B cell (primary cell): ENCODE measurements at regions not wholly inside any gene's neighbourhood (a gene's known extent, or its start where the extent isn't known, plus 50 kb on each side); places are given as distances from the start of the nearest gene placed in this dataset.

ENCODE experiments used
- ATAC-seq: fragments of 200-7000 bp; cut with Tn5 transposase; one replicate; pipeline ENCODE4 v1.10.0; 2021; ENCODE audit warnings: low read depth, mild to moderate bottlenecking, moderate number of reproducible peaks, moderate library complexity
- CTCF ChIA-PET: fragments of 350-600 bp; sonication (Branson Sonifier 250); formaldehyde crosslinking; loops from one replicate; lab custom pipeline; 2021; ENCODE audit warnings: antibody characterized with exemption, inconsistent platforms; lab: Charles Lee
- POLR2A ChIA-PET: fragments of 350-600 bp; sonication (Branson Sonifier 250); formaldehyde crosslinking; loops from one replicate; lab custom pipeline; 2021; ENCODE audit warnings: antibody characterized with exemption; lab: Charles Lee
- DNase-seq: peaks from one replicate; pipeline ENCODE4 v3.0.0; 2013
- H2AFZ ChIP-seq: 2 replicates; pipeline ENCODE4 v1.6.1; 2012; ENCODE audit warnings: mild to moderate bottlenecking, low read depth, low read length; ENCODE audit not compliant: insufficient read depth, poor library complexity, severe bottlenecking
- H3K27ac ChIP-seq, 2 donors: 1 replicate in 1 of 2; 2 replicates in 1 of 2; pipeline ENCODE4 v1.5.1; 2012 to 2013; ENCODE audit warnings: low read length in 2 of 2, mild to moderate bottlenecking in 2 of 2, moderate library complexity in 1 of 2
- H3K27me3 ChIP-seq, 4 experiments: fragments of 200-600 bp in 1 of 4; sonication (generic) in 1 of 4; replicated peaks in 1 of 4; 1 replicate in 2 of 4; 2 replicates in 2 of 4; pipeline versions ENCODE4 v1.6.1 to v1.7.0; 2013 to 2016; ENCODE audit warnings: low read length in 3 of 4, mild to moderate bottlenecking in 2 of 4, mixed read lengths in 1 of 4, moderate library complexity in 1 of 4; ENCODE audit not compliant: insufficient read depth in 4 of 4, control insufficient read depth in 3 of 4; ENCODE audit errors: control extremely low read depth in 1 of 4
- H3K36me3 ChIP-seq, 2 experiments: replicated peaks in 1 of 2; 1 replicate in 1 of 2; 2 replicates in 1 of 2; pipeline versions ENCODE4 v1.6.1 to v1.7.1; 2013; ENCODE audit warnings: low read length in 1 of 2; ENCODE audit not compliant: insufficient read depth in 2 of 2, control insufficient read depth in 1 of 2; ENCODE audit errors: control extremely low read depth in 1 of 2, extremely low read depth in 1 of 2
- H3K4me1 ChIP-seq, 2 donors: fragments of 200-600 bp in 1 of 2; sonication (generic) in 1 of 2; 1 replicate in 1 of 2; 2 replicates in 1 of 2; pipeline versions ENCODE4 v1.5.1 to v1.6.1; 2013 to 2017; ENCODE audit warnings: low read length in 2 of 2; ENCODE audit not compliant: control insufficient read depth in 2 of 2, insufficient read depth in 2 of 2
- H3K4me2 ChIP-seq: replicated peaks from 2 replicates; pipeline ENCODE3; 2012; ENCODE audit warnings: mild to moderate bottlenecking, low read depth, low read length; ENCODE audit not compliant: poor library complexity, severe bottlenecking
- H3K4me3 ChIP-seq, 5 experiments: fragments of 200-600 bp in 1 of 5; sonication (generic) in 1 of 5; 1 replicate in 3 of 5; 2 replicates in 2 of 5; pipeline versions ENCODE4 v1.5.1 to v1.7.0; 2011 to 2016; ENCODE audit warnings: low read length in 4 of 5, mild to moderate bottlenecking in 4 of 5, low read depth in 2 of 5, control low read depth in 1 of 5, moderate library complexity in 1 of 5; ENCODE audit not compliant: insufficient read depth in 1 of 5; ENCODE audit errors: control extremely low read depth in 1 of 5, extremely low read depth in 1 of 5
- H3K79me2 ChIP-seq: fragments of 200-600 bp; sonication (generic); one replicate; pipeline ENCODE4 v1.6.0; 2016; ENCODE audit warnings: low read length; ENCODE audit not compliant: control insufficient read depth, insufficient read depth
- H3K9ac ChIP-seq: fragments of 200-600 bp; sonication (generic); 2 replicates; pipeline ENCODE4 v1.6.1; 2017; ENCODE audit warnings: mild to moderate bottlenecking, low read length, moderate library complexity
- H3K9me3 ChIP-seq, 3 donors: one replicate each; pipeline versions ENCODE4 v1.6.1 to v1.7.1; 2013; ENCODE audit warnings: low read length in 2 of 3; ENCODE audit not compliant: control insufficient read depth in 2 of 3, insufficient read depth in 1 of 3; ENCODE audit errors: control extremely low read depth in 1 of 3
- H4K20me1 ChIP-seq: 2 replicates; pipeline ENCODE4 v1.6.0; 2012; ENCODE audit warnings: mild to moderate bottlenecking, low read length; ENCODE audit not compliant: insufficient read depth, control insufficient read depth, poor library complexity, severe bottlenecking
- H3K27ac Mint-ChIP-seq: one replicate; pipeline ENCODE4 v1.8.0; 2021; ENCODE audit warnings: mixed read lengths
- H3K27me3 Mint-ChIP-seq: one replicate; pipeline ENCODE4 v1.8.0; 2021; ENCODE audit warnings: mixed read lengths
- H3K4me1 Mint-ChIP-seq: one replicate; pipeline ENCODE4 v1.8.0; 2021; ENCODE audit warnings: mixed read lengths
- H3K4me3 Mint-ChIP-seq: one replicate; pipeline ENCODE4 v1.8.0; 2021; ENCODE audit warnings: mixed read lengths
- H3K9me3 Mint-ChIP-seq: one replicate; pipeline ENCODE4 v1.8.0; 2022; ENCODE audit warnings: mixed read lengths; ENCODE audit not compliant: insufficient read depth
- CTCF ChIP-seq: fragments of 200-600 bp; IDR thresholded peaks from one replicate; pipeline ENCODE4 v1.8.0; 2022; ENCODE audit warnings: antibody characterized with exemption, mild to moderate bottlenecking
- EZH2 ChIP-seq: IDR thresholded peaks from 2 replicates; pipeline ENCODE4 v1.6.1; 2012; ENCODE audit warnings: borderline replicate concordance, low read depth, mild to moderate bottlenecking, moderate library complexity, low read length; ENCODE audit not compliant: insufficient read depth, poor library complexity, severe bottlenecking
- WGBS: methylation state at CpG from one replicate; pipeline ENCODE4 v1.1.5; 2013; ENCODE audit warnings: missing lambda C conversion rate; ENCODE audit not compliant: insufficient coverage; 5-methylcytosine and 5-hydroxymethylcytosine counted together
- intact Hi-C: fragments of 100-400 bp; cut with micrococcal nuclease; formaldehyde crosslinking; loops from one replicate; pipeline ENCODE4 v1.10.0; 2022

- no peak overlapping the region for H3K27ac ChIP-seq
- no peak overlapping the region for H3K4me2 ChIP-seq
- no peak overlapping the region for H3K4me3 Mint-ChIP-seq
- POLR2A ChIA-PET: no interaction called here
- no peak overlapping the region for H3K9ac ChIP-seq
- H3K4me3 ChIP-seq: no peak overlapping the region
- H3K79me2 ChIP-seq: no peaks in the 10 kb centered on the region
- no peaks in the 10 kb centered on the region for H3K4me1 Mint-ChIP-seq
- H3K27me3 Mint-ChIP-seq: no peaks in the 10 kb centered on the region
- CTCF ChIA-PET: no interaction called here
- H3K9me3 Mint-ChIP-seq: peaks cover 2% of the 10 kb centered on the region
- intact Hi-C loops: no loop called here
- ATAC-seq (no peak), DNase-seq (no peak)
- no peak overlapping the region for H2AFZ ChIP-seq
- no peaks in the 10 kb centered on the region for H3K27me3 ChIP-seq
- 82% methylated on average over 3 of the region's 4 CpGs for WGBS
- H3K27ac Mint-ChIP-seq: no peak overlapping the region
- no peaks in the 10 kb centered on the region for H3K36me3 ChIP-seq
- TF ChIP-seq CTCF (no peak), EZH2 (no peak)
- H4K20me1 ChIP-seq: no peaks in the 10 kb centered on the region
- no peaks in the 10 kb centered on the region for H3K4me1 ChIP-seq
- no peaks in the 10 kb centered on the region for H3K9me3 ChIP-seq
Measured at GRCh38 chr4:17066972-17067371, 168.5 kb upstream of the LDB2 start.

GRCh38 chr4:17066236-17066635 lies 167.8 kb upstream of the LDB2 start:
- Histone ChIP-seq H3K4me3 (no peak overlapping the region), H3K79me2 (no peaks in the 10 kb centered on the region), H4K20me1 (no peaks in the 10 kb centered on the region), H3K27ac (no peak overlapping the region), H3K9ac (no peak overlapping the region), H3K9me3 (no peaks in the 10 kb centered on the region), H3K36me3 (no peaks in the 10 kb centered on the region), H2AFZ (no peak overlapping the region), H3K4me1 (no peaks in the 10 kb centered on the region), H3K4me2 (no peak overlapping the region), H3K27me3 (no peaks in the 10 kb centered on the region)
- no peaks in the 10 kb centered on the region for H3K4me1 Mint-ChIP-seq
- CTCF ChIA-PET: no interaction called here
- H3K4me3 Mint-ChIP-seq: no peak overlapping the region
- DNase-seq: no peak
- no peaks in the 10 kb centered on the region for H3K27me3 Mint-ChIP-seq
- no peak overlapping the region for H3K27ac Mint-ChIP-seq
- H3K9me3 Mint-ChIP-seq: peaks cover 2% of the 10 kb centered on the region
- intact Hi-C loops: no loop called here
- 100% methylated on average over 1 of the region's 1 CpG for WGBS
- TF ChIP-seq EZH2 (no peak), CTCF (no peak)
- POLR2A ChIA-PET: no interaction called here
- ATAC-seq: no peak
